Lower lobe of right lung (tissue), 2 donors: ENCODE measurements at regions not wholly inside any gene's neighbourhood (a gene's known extent, or its start where the extent isn't known, plus 50 kb on each side); places are given as distances from the start of the nearest gene placed in this dataset.

Experiments used
- ATAC-seq, 2 donors: fragments of 200-7000 bp; cut with Tn5 transposase; one replicate each; pipeline ENCODE4 v1.9.1; 2020 to 2022; ENCODE audit warnings: mild to moderate bottlenecking in 2 of 2, moderate library complexity in 2 of 2
- DNase-seq: peaks from one replicate; pipeline ENCODE4 v3.0.0-alpha.2; 2020
- H3K27ac ChIP-seq: fragments of 200-600 bp; one replicate; pipeline ENCODE4 v1.8.0; 2022
- H3K27me3 ChIP-seq: fragments of 200-600 bp; one replicate; pipeline ENCODE4 v1.8.0; 2022; ENCODE audit warnings: low read depth
- H3K36me3 ChIP-seq: fragments of 200-600 bp; one replicate; pipeline ENCODE4 v1.8.0; 2022; ENCODE audit warnings: mild to moderate bottlenecking
- H3K4me1 ChIP-seq: fragments of 200-600 bp; one replicate; pipeline ENCODE4 v1.8.0; 2022
- H3K4me3 ChIP-seq: fragments of 200-600 bp; one replicate; pipeline ENCODE4 v1.8.0; 2022; ENCODE audit warnings: mild to moderate bottlenecking
- H3K9me3 ChIP-seq: fragments of 200-600 bp; one replicate; pipeline ENCODE4 v1.8.0; 2022
- intact Hi-C: fragments of 100-400 bp; cut with DNase I; formaldehyde crosslinking; loops from one replicate; pipeline ENCODE4 v1.11.0; 2022
- TF ChIP-seq, protein P1 (sequence below): fragments of 200-600 bp; IDR thresholded peaks from one replicate; pipeline ENCODE4 v1.8.0; 2022; ENCODE audit warnings: antibody characterized with exemption, mild to moderate bottlenecking
- donor health status: DM: no; HTN: yes; CAD: no; lungs with severe emphysema.

DNA sequence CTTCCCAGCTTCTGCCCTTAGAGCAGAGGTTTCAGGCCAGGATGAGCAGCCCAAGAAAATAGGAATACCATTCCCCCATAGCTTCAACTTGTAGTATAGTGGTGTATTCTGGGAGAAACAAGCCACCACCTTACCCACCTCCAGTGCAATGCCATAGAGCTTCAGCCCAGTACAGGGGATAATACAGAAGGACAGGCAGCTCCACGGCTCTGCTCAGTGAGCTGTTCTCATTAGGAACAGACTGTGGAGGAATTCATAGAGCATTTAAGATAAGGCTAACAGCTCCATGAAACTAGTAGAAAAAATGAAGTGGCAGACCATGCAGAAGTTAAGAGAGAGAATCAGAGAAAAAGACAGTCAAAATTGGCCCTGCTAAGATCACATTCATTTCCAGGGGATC is 294.7 kb upstream of the POGK start:
- intact Hi-C loops: no loop called here
- Histone ChIP-seq H3K36me3 (no peaks in the 10 kb centered on the region), H3K27me3 (no peaks in the 10 kb centered on the region), H3K4me1 (no peaks in the 10 kb centered on the region), H3K9me3 (peaks cover 6% of the 10 kb centered on the region), H3K4me3 (no peak overlapping the region), H3K27ac (no peak overlapping the region)
- TF ChIP-seq, protein P1, sequence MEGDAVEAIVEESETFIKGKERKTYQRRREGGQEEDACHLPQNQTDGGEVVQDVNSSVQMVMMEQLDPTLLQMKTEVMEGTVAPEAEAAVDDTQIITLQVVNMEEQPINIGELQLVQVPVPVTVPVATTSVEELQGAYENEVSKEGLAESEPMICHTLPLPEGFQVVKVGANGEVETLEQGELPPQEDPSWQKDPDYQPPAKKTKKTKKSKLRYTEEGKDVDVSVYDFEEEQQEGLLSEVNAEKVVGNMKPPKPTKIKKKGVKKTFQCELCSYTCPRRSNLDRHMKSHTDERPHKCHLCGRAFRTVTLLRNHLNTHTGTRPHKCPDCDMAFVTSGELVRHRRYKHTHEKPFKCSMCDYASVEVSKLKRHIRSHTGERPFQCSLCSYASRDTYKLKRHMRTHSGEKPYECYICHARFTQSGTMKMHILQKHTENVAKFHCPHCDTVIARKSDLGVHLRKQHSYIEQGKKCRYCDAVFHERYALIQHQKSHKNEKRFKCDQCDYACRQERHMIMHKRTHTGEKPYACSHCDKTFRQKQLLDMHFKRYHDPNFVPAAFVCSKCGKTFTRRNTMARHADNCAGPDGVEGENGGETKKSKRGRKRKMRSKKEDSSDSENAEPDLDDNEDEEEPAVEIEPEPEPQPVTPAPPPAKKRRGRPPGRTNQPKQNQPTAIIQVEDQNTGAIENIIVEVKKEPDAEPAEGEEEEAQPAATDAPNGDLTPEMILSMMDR: no peak
- ATAC-seq (no peak), DNase-seq (no peak)

- H3K4me1 ChIP-seq: no peaks in the 10 kb centered on the region
- no peaks in the 10 kb centered on the region for H3K27me3 ChIP-seq
- no peak for ATAC-seq
- TF ChIP-seq, protein P1: no peak
- DNase-seq: no peak
- H3K9me3 ChIP-seq: peaks cover 7% of the 10 kb centered on the region
- intact Hi-C loops: no loop called here
- H3K4me3 ChIP-seq: no peak overlapping the region
- no peak overlapping the region for H3K27ac ChIP-seq
- H3K36me3 ChIP-seq: no peaks in the 10 kb centered on the region
These were observed 286.6 kb upstream of the POGK start for GRCh38 chr1:166552706-166553105.

- Histone ChIP-seq H3K4me3 (no peak overlapping the region), H3K27me3 (no peaks in the 10 kb centered on the region), H3K36me3 (no peaks in the 10 kb centered on the region), H3K9me3 (no peaks in the 10 kb centered on the region), H3K27ac (no peak overlapping the region), H3K4me1 (no peaks in the 10 kb centered on the region)
- ATAC-seq (no peak), DNase-seq (no peak)
- TF ChIP-seq, protein P1: no peak
- intact Hi-C loops: no loop called here
These were observed 268.3 kb upstream of the POGK start for GRCh38 chr1:166570954-166571353.

GRCh38 chr1:166573199-166573598 is 266.1 kb upstream of the POGK start:
- no peak for DNase-seq
- no peaks in the 10 kb centered on the region for H3K27me3 ChIP-seq
- intact Hi-C loops: no loop called here

GRCh38 chr1:166579557-166580501 is 259.4 kb upstream of the POGK start:
- intact Hi-C loops: no loop called here
- Histone ChIP-seq H3K27me3 (no peaks in the 10 kb centered on the region), H3K27ac (no peak overlapping the region), H3K4me1 (no peaks in the 10 kb centered on the region), H3K36me3 (no peaks in the 10 kb centered on the region), H3K4me3 (no peak overlapping the region), H3K9me3 (no peaks in the 10 kb centered on the region)
- DNase-seq (no peak), ATAC-seq (no peak)
- TF ChIP-seq, protein P1: no peak

More at GRCh38 chr1:166573199-166573598, 266.1 kb upstream of the POGK start:
- Histone ChIP-seq H3K27ac (no peak overlapping the region), H3K36me3 (no peaks in the 10 kb centered on the region), H3K9me3 (no peaks in the 10 kb centered on the region), H3K4me1 (no peaks in the 10 kb centered on the region), H3K4me3 (no peak overlapping the region)
- TF ChIP-seq, protein P1: no peak
- no peak for ATAC-seq
